ENCODE measurements at regions not wholly inside any gene's neighbourhood (a gene's known extent, or its start where the extent isn't known, plus 50 kb on each side); places are given as distances from the start of the nearest gene placed in this dataset.

DNA sequence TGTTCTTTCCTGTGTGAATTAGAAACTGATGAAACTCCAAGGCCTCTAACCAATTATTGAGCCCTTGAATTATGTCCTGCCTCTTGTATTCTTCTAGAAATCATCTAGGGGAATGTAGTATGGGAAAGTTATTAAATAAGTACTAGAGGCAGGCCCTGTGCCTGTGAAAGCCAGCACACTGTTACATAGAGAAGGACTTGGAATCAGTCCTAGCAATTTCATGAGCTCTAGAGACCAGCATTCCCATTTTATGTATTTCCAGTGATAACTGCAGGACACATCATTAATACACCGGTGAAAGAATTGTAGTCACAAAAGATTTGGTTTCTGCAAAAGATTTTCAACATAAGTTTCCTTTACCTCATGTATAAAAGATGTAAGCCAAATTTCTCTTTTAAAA lies 168.5 kb upstream of the VLDLR start:
- Histone ChIP-seq H3K79me2 (ENCODE audit: insufficient read depth, low read length) (no peaks in the 10 kb centered on the region), H4K20me1 (ENCODE audit: insufficient read depth, low read length) (no peaks in the 10 kb centered on the region), H3K9me3 (ENCODE audit: low read depth, low read length) (no peaks in the 10 kb centered on the region), H3K27ac (ENCODE audit: low read depth, low read length) (no peak overlapping the region), H3K4me1 (ENCODE audit: insufficient read depth, low read length) (no peaks in the 10 kb centered on the region), H3K27me3 (ENCODE audit: insufficient read depth, low read length) (no peaks in the 10 kb centered on the region), H2AFZ (ENCODE audit: low read length) (no peak overlapping the region), H3K4me3 (ENCODE audit: insufficient read depth, low read length) (no peak overlapping the region), H3K4me2 (ENCODE audit: insufficient read depth, low read length) (no peak overlapping the region), H3K36me3 (ENCODE audit: insufficient read depth, low read length) (no peaks in the 10 kb centered on the region)
- DNase-seq (ENCODE audit: insufficient read length, low spot score, missing footprints) = no peak
- TF ChIP-seq, protein P1, sequence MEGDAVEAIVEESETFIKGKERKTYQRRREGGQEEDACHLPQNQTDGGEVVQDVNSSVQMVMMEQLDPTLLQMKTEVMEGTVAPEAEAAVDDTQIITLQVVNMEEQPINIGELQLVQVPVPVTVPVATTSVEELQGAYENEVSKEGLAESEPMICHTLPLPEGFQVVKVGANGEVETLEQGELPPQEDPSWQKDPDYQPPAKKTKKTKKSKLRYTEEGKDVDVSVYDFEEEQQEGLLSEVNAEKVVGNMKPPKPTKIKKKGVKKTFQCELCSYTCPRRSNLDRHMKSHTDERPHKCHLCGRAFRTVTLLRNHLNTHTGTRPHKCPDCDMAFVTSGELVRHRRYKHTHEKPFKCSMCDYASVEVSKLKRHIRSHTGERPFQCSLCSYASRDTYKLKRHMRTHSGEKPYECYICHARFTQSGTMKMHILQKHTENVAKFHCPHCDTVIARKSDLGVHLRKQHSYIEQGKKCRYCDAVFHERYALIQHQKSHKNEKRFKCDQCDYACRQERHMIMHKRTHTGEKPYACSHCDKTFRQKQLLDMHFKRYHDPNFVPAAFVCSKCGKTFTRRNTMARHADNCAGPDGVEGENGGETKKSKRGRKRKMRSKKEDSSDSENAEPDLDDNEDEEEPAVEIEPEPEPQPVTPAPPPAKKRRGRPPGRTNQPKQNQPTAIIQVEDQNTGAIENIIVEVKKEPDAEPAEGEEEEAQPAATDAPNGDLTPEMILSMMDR (IDR thresholded peaks at IDR 0.05; ENCODE audit: extremely low read depth, low read depth, low read length) = no peak

DNA sequence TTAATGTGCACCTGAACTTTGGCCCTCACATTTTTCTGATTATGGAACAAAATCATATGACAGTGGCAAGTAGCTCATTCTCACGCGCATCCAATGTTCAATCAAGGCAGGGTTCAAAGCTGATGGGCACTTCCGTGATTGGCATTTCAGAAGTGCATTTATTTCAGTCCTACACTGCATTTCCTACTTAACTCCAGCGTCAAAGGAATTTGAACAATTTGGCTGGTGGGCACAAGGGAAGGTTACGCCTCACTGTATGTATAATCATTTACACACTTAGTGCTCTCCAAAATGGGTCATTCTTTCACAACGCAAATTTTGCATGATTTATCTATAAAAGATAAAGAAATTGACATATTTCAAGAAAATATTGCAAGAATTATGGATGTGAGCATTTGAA lies 167.9 kb upstream of the VLDLR start:
- H3K4me2 ChIP-seq (ENCODE audit: insufficient read depth, low read length) = no peak overlapping the region
- DNase-seq (ENCODE audit: insufficient read length, low spot score, missing footprints) = no peak
- H3K27me3 ChIP-seq (ENCODE audit: insufficient read depth, low read length) = no peaks in the 10 kb centered on the region
- H3K79me2 ChIP-seq (ENCODE audit: insufficient read depth, low read length) = no peaks in the 10 kb centered on the region
- no peaks in the 10 kb centered on the region for H3K4me1 ChIP-seq (ENCODE audit: insufficient read depth, low read length)
- no peak overlapping the region for H2AFZ ChIP-seq (ENCODE audit: low read length)
- no peaks in the 10 kb centered on the region for H3K9me3 ChIP-seq (ENCODE audit: low read depth, low read length)
- H4K20me1 ChIP-seq (ENCODE audit: insufficient read depth, low read length) = no peaks in the 10 kb centered on the region
- TF ChIP-seq, protein P1 (IDR thresholded peaks at IDR 0.05; ENCODE audit: extremely low read depth, low read depth, low read length) = no peak
- no peak overlapping the region for H3K4me3 ChIP-seq (ENCODE audit: insufficient read depth, low read length)
- no peaks in the 10 kb centered on the region for H3K36me3 ChIP-seq (ENCODE audit: insufficient read depth, low read length)
- no peak overlapping the region for H3K27ac ChIP-seq (ENCODE audit: low read depth, low read length)

DNA sequence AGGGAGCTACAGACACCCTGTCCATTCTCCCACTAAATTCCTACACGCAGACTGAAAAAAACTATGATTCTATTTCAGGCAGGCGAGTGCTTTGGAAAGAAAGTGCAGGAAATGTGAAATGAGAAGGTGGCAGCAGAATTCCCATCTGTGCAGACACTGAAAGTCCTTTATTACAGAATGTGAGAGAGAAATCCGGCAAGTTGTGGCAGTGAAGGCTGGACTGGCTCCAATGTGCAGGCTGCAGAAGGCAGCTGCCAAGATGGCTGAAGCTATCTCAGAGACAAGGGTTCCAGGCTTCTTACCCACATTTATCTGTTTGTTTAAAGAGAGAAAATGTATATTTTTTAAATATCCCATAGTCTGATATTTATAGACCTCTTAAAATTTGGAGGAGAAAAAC lies 161.8 kb upstream of the VLDLR start:
- no peak overlapping the region for H3K4me3 ChIP-seq (ENCODE audit: insufficient read depth, low read length)
- H3K36me3 ChIP-seq (ENCODE audit: insufficient read depth, low read length) = no peaks in the 10 kb centered on the region

DNA sequence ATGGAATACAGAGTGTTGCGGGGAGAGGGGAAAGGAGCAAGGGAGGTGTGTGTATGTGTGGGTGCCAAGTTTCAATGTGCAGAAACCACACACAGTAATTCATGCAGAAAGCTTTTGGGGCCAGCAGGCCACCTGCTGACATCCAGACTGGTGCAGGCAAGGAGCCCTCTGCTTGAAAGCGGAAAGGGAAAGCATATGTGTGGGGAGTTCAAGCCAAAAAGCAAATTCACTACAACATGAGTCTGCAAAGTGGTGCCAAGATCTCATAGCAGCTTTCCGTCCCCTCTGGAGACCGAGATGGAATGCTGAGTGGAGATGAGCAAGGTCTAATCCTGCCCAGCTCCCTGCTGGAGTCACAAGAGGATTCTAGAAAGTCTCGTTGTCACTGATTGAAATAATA lies 159.7 kb upstream of the VLDLR start:
- Histone ChIP-seq H3K27me3 (ENCODE audit: insufficient read depth, low read length) (no peaks in the 10 kb centered on the region), H3K4me1 (ENCODE audit: insufficient read depth, low read length) (no peaks in the 10 kb centered on the region), H3K36me3 (ENCODE audit: insufficient read depth, low read length) (no peaks in the 10 kb centered on the region), H3K79me2 (ENCODE audit: insufficient read depth, low read length) (no peaks in the 10 kb centered on the region), H3K9me3 (ENCODE audit: low read depth, low read length) (no peaks in the 10 kb centered on the region), H3K4me2 (ENCODE audit: insufficient read depth, low read length) (no peak overlapping the region), H3K27ac (ENCODE audit: low read depth, low read length) (no peak overlapping the region), H4K20me1 (ENCODE audit: insufficient read depth, low read length) (no peaks in the 10 kb centered on the region), H2AFZ (ENCODE audit: low read length) (no peak overlapping the region), H3K4me3 (ENCODE audit: insufficient read depth, low read length) (no peak overlapping the region)
- DNase-seq (ENCODE audit: insufficient read length, low spot score, missing footprints) = no peak
- TF ChIP-seq, protein P1 (IDR thresholded peaks at IDR 0.05; ENCODE audit: extremely low read depth, low read depth, low read length) = no peak

More for the DNA sequence above, 161.8 kb upstream of the VLDLR start:
- DNase-seq (ENCODE audit: insufficient read length, low spot score, missing footprints) = no peak
- Histone ChIP-seq H2AFZ (ENCODE audit: low read length) (no peak overlapping the region), H3K79me2 (ENCODE audit: insufficient read depth, low read length) (no peaks in the 10 kb centered on the region), H4K20me1 (ENCODE audit: insufficient read depth, low read length) (no peaks in the 10 kb centered on the region), H3K4me2 (ENCODE audit: insufficient read depth, low read length) (no peak overlapping the region), H3K27ac (ENCODE audit: low read depth, low read length) (no peak overlapping the region), H3K27me3 (ENCODE audit: insufficient read depth, low read length) (no peaks in the 10 kb centered on the region), H3K9me3 (ENCODE audit: low read depth, low read length) (no peaks in the 10 kb centered on the region), H3K4me1 (ENCODE audit: insufficient read depth, low read length) (no peaks in the 10 kb centered on the region)
- TF ChIP-seq, protein P1 (IDR thresholded peaks at IDR 0.05; ENCODE audit: extremely low read depth, low read depth, low read length) = no peak
